ENCODE measurements at regions not wholly inside any gene's neighbourhood (a gene's known extent, or its start where the extent isn't known, plus 50 kb on each side); places are given as distances from the start of the nearest gene placed in this dataset.

DNA sequence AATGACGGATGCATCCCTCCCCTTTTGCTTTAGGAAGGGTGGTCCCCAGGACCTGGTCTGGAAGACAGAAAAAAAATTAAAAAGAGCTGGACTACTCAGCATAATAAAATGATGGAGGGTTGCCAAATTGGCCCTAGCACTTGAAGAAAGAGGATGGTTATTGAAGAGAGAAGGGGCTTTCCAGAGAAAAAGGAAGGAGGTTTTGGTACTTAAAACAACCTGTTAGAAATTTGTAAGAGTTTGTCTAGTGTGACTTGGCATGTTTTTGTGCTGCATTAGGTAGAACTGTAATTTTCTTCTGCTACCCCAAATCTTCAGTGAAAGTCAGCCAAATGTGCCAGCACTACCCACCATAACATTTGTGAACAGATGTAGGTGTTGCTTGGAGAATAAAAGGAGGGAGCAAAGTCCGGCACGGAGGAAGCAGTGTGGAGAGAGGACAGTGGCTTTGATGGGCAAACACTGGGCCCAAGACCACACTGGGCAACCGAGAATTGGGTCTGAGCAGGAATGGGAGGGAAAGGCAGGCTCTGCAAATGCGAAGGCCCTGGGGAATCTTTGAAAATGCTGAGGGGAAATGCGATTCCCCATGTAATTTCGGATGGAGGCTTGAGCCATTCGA, 160.9 kb downstream of the QRSL1 start:
- TF ChIP-seq, protein P1, sequence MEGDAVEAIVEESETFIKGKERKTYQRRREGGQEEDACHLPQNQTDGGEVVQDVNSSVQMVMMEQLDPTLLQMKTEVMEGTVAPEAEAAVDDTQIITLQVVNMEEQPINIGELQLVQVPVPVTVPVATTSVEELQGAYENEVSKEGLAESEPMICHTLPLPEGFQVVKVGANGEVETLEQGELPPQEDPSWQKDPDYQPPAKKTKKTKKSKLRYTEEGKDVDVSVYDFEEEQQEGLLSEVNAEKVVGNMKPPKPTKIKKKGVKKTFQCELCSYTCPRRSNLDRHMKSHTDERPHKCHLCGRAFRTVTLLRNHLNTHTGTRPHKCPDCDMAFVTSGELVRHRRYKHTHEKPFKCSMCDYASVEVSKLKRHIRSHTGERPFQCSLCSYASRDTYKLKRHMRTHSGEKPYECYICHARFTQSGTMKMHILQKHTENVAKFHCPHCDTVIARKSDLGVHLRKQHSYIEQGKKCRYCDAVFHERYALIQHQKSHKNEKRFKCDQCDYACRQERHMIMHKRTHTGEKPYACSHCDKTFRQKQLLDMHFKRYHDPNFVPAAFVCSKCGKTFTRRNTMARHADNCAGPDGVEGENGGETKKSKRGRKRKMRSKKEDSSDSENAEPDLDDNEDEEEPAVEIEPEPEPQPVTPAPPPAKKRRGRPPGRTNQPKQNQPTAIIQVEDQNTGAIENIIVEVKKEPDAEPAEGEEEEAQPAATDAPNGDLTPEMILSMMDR (conservative IDR thresholded peaks at IDR 0.05 in 1 of 2, IDR thresholded peaks at IDR 0.05 in 1 of 2; ENCODE audit: low read depth in 1 of 2, low read length in 2 of 2) = no peak
- TF ChIP-seq EZH2 (IDR thresholded peaks at IDR 0.05; ENCODE audit: low read length, missing control alignments) = no peak
